ENCODE measurements at regions not wholly inside any gene's neighbourhood (a gene's known extent, or its start where the extent isn't known, plus 50 kb on each side); places are given as distances from the start of the nearest gene placed in this dataset.

GRCh38 chr16:35794896-35795295 lies 2335.5 kb downstream of the TP53TG3F start:
- Histone ChIP-seq H3K4me1 (replicated peaks in 1 of 2; ENCODE audit: control insufficient read depth in 2 of 2, insufficient read depth in 2 of 2, low read length in 2 of 2) (no peaks in the 10 kb centered on the region), H3K9me1 (ENCODE audit: control insufficient read depth, insufficient read depth, low read length) (no peaks in the 10 kb centered on the region), H3K27ac (ENCODE audit: extremely low read depth, low read depth, low read length) (no peak overlapping the region), H3K9ac (ENCODE audit: insufficient read depth in 1 of 2, low read depth in 2 of 2, low read length in 2 of 2) (no peak overlapping the region), H3K9me3 (replicated peaks; ENCODE audit: control insufficient read depth, insufficient read depth, low read depth, low read length) (no peaks in the 10 kb centered on the region), H4K20me1 (replicated peaks; ENCODE audit: control insufficient read depth, insufficient read depth, low read length) (no peaks in the 10 kb centered on the region), H3K4me2 (ENCODE audit: insufficient read depth, low read length) (no peak overlapping the region), H3K36me3 (ENCODE audit: control insufficient read depth, insufficient read depth, low read length) (no peaks in the 10 kb centered on the region), H2AFZ (ENCODE audit: low read depth, low read length) (no peak overlapping the region), H3K4me3 (no peak overlapping the region), H3K27me3 (ENCODE audit: control insufficient read depth in 2 of 2, insufficient read depth in 2 of 2, low read length in 2 of 2) (no peaks in the 10 kb centered on the region), H3K79me2 (ENCODE audit: control insufficient read depth, insufficient read depth, low read length) (no peaks in the 10 kb centered on the region)
- ChIA-PET POLR2A (no interaction called here), CTCF (ENCODE audit: low intra/inter-chr PET ratio) (no interaction called here)
- FAIRE-seq (no peak), DNase-seq (ENCODE audit: extremely low read depth in 1 of 4, low spot score in 3 of 4) (no peak), ATAC-seq (no peak)
- no peak for TF ChIP-seq NFRKB (IDR thresholded peaks at IDR 0.05; ENCODE audit: low read depth)
- TF ChIP-seq NR2F6 (CRISPR knock-in tag; IDR thresholded peaks at IDR 0.05), result no peak
- no peak for TF ChIP-seq MYNN (IDR thresholded peaks at IDR 0.05)
- no peak for TF ChIP-seq MYNN (CRISPR knock-in tag; IDR thresholded peaks at IDR 0.05)
- no peak for TF ChIP-seq PATZ1 (CRISPR knock-in tag; IDR thresholded peaks at IDR 0.05; ENCODE audit: borderline replicate concordance)
- TF ChIP-seq KHSRP (IDR thresholded peaks at IDR 0.05), result no peak
- TF ChIP-seq TAF9B (IDR thresholded peaks at IDR 0.05; ENCODE audit: partially characterized antibody), result no peak
- TF ChIP-seq ZNF146 (CRISPR knock-in tag; IDR thresholded peaks at IDR 0.05; ENCODE audit: unreplicated experiment), result no peak
- TF ChIP-seq BRF2 (IDR thresholded peaks at IDR 0.05; ENCODE audit: borderline replicate concordance, insufficient read depth, insufficient read length), result no peak
- TF ChIP-seq, protein P1, sequence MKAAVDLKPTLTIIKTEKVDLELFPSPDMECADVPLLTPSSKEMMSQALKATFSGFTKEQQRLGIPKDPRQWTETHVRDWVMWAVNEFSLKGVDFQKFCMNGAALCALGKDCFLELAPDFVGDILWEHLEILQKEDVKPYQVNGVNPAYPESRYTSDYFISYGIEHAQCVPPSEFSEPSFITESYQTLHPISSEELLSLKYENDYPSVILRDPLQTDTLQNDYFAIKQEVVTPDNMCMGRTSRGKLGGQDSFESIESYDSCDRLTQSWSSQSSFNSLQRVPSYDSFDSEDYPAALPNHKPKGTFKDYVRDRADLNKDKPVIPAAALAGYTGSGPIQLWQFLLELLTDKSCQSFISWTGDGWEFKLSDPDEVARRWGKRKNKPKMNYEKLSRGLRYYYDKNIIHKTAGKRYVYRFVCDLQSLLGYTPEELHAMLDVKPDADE (conservative IDR thresholded peaks at IDR 0.05; ENCODE audit: control insufficient read depth, low read depth, low read length), result no peak
- TF ChIP-seq NELFE (IDR thresholded peaks at IDR 0.05; ENCODE audit: insufficient read depth, insufficient read length), result no peak
- no peak for TF ChIP-seq CHD2 (IDR thresholded peaks at IDR 0.05; ENCODE audit: low read depth, low read length)
- TF ChIP-seq TCF3 (CRISPR knock-in tag; IDR thresholded peaks at IDR 0.05), result no peak
- no peak for TF ChIP-seq TEAD1 (CRISPR knock-in tag; IDR thresholded peaks at IDR 0.05)
- TF ChIP-seq ZBTB5 (IDR thresholded peaks at IDR 0.05), result no peak
- TF ChIP-seq OTX1 (CRISPR knock-in tag; IDR thresholded peaks at IDR 0.05), result no peak
- no peak for TF ChIP-seq ZFP91 (CRISPR knock-in tag; IDR thresholded peaks at IDR 0.05)
- BruUV-seq (replicated peaks), result no TSS peak
- in situ Hi-C loops (cut with MboI), result no loop called here
- intact Hi-C loops (cut with micrococcal nuclease), result no loop called here
- 0% methylated on average over 6 of the region's 6 CpGs for WGBS (ENCODE audit: insufficient coverage, low coverage, missing lambda C conversion rate)

Measured in K562 (cell line).